NB4 (cell line): ENCODE measurements at regions not wholly inside any gene's neighbourhood (a gene's known extent, or its start where the extent isn't known, plus 50 kb on each side); places are given as distances from the start of the nearest gene placed in this dataset.

Experiments used
- MAX ChIP-seq: IDR thresholded peaks from 2 replicates; pipeline ENCODE4 v1.6.1; 2011; ENCODE audit warnings: low read depth, low read length
- POLR2A ChIP-seq: IDR thresholded peaks from 2 replicates; pipeline ENCODE4 v1.6.1; 2011; ENCODE audit warnings: mild to moderate bottlenecking; ENCODE audit not compliant: insufficient read length; ENCODE audit errors: extremely low read depth
- TF ChIP-seq, protein P1 (sequence below): IDR thresholded peaks from one replicate; pipeline ENCODE4 v1.5.1; 2012; ENCODE audit warnings: low read depth, low read length

GRCh38 chr4:64144994-64145393, 264.3 kb downstream of the TECRL start:
- TF ChIP-seq, protein P1, sequence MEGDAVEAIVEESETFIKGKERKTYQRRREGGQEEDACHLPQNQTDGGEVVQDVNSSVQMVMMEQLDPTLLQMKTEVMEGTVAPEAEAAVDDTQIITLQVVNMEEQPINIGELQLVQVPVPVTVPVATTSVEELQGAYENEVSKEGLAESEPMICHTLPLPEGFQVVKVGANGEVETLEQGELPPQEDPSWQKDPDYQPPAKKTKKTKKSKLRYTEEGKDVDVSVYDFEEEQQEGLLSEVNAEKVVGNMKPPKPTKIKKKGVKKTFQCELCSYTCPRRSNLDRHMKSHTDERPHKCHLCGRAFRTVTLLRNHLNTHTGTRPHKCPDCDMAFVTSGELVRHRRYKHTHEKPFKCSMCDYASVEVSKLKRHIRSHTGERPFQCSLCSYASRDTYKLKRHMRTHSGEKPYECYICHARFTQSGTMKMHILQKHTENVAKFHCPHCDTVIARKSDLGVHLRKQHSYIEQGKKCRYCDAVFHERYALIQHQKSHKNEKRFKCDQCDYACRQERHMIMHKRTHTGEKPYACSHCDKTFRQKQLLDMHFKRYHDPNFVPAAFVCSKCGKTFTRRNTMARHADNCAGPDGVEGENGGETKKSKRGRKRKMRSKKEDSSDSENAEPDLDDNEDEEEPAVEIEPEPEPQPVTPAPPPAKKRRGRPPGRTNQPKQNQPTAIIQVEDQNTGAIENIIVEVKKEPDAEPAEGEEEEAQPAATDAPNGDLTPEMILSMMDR, result no peak
- no peak for TF ChIP-seq POLR2A
- TF ChIP-seq MAX, result no peak
